ENCODE measurements at regions not wholly inside any gene's neighbourhood (a gene's known extent, or its start where the extent isn't known, plus 50 kb on each side); places are given as distances from the start of the nearest gene placed in this dataset.

- Histone ChIP-seq H3K9me3 (ENCODE audit: low read length) (no peaks in the 10 kb centered on the region), H3K36me3 (ENCODE audit: insufficient read depth, low read length) (no peaks in the 10 kb centered on the region), H3K4me3 (ENCODE audit: low read length) (no peak overlapping the region), H3K4me2 (ENCODE audit: low read length) (no peak overlapping the region), H3K27me3 (ENCODE audit: insufficient read depth, low read depth, low read length) (no peaks in the 10 kb centered on the region), H3K9me2 (ENCODE audit: insufficient read depth, low read length) (no peaks in the 10 kb centered on the region), H2AFZ (ENCODE audit: low read depth, low read length) (no peak overlapping the region), H3K79me2 (replicated peaks; ENCODE audit: insufficient read depth, low read length) (no peaks in the 10 kb centered on the region), H4K20me1 (ENCODE audit: insufficient read depth) (no peaks in the 10 kb centered on the region), H3K9ac (ENCODE audit: low read length) (no peak overlapping the region), H3F3A (ENCODE audit: insufficient read depth, low read length, poor library complexity, severe bottlenecking) (no peaks in the 10 kb centered on the region), H3K27ac (ENCODE audit: low read length) (no peak overlapping the region)
- TF ChIP-seq SMC3 (conservative IDR thresholded peaks at IDR 0.05; ENCODE audit: poor library complexity): no peak
- TF ChIP-seq EZH2 (IDR thresholded peaks at IDR 0.05; ENCODE audit: borderline replicate concordance, insufficient read depth, low read length, poor library complexity, severe bottlenecking): no peak
- no peak for TF ChIP-seq CTCF (IDR thresholded peaks at IDR 0.05; ENCODE audit: poor library complexity, severe bottlenecking)
- TF ChIP-seq REST (IDR thresholded peaks at IDR 0.05; ENCODE audit: borderline replicate concordance): no peak
- no peak for TF ChIP-seq TAF1 (IDR thresholded peaks at IDR 0.05; ENCODE audit: low read depth)
- no peak for TF ChIP-seq RAD21 (conservative IDR thresholded peaks at IDR 0.05)
- TF ChIP-seq MXI1 (conservative IDR thresholded peaks at IDR 0.05; ENCODE audit: poor library complexity, severe bottlenecking): no peak
- TF ChIP-seq EP300 (conservative IDR thresholded peaks at IDR 0.05; ENCODE audit: poor library complexity, severe bottlenecking): no peak
- TF ChIP-seq POLR2AphosphoS5 (IDR thresholded peaks at IDR 0.05): no peak
Measured at GRCh38 chr1:199287647-199288046, 648.8 kb downstream of the PTPRC start.

- no peaks in the 10 kb centered on the region for H3K9me3 ChIP-seq (ENCODE audit: low read length)
- no peak overlapping the region for H3K9ac ChIP-seq (ENCODE audit: low read length)
- H3K4me3 ChIP-seq (ENCODE audit: low read length): no peak overlapping the region
- no peak for TF ChIP-seq MXI1 (conservative IDR thresholded peaks at IDR 0.05; ENCODE audit: poor library complexity, severe bottlenecking)
- no peak for TF ChIP-seq CTCF (IDR thresholded peaks at IDR 0.05; ENCODE audit: poor library complexity, severe bottlenecking)
- TF ChIP-seq EP300 (conservative IDR thresholded peaks at IDR 0.05; ENCODE audit: poor library complexity, severe bottlenecking): no peak
- no peak for TF ChIP-seq POLR2AphosphoS5 (IDR thresholded peaks at IDR 0.05)
- no peak for TF ChIP-seq SMC3 (conservative IDR thresholded peaks at IDR 0.05; ENCODE audit: poor library complexity)
- no peak for TF ChIP-seq RAD21 (conservative IDR thresholded peaks at IDR 0.05)
- no peak for TF ChIP-seq TAF1 (IDR thresholded peaks at IDR 0.05; ENCODE audit: low read depth)
- TF ChIP-seq EZH2 (IDR thresholded peaks at IDR 0.05; ENCODE audit: borderline replicate concordance, insufficient read depth, low read length, poor library complexity, severe bottlenecking): no peak
- H3K27me3 ChIP-seq (ENCODE audit: insufficient read depth, low read depth, low read length): no peaks in the 10 kb centered on the region
- H2AFZ ChIP-seq (ENCODE audit: low read depth, low read length): no peak overlapping the region
- H3K9me2 ChIP-seq (ENCODE audit: insufficient read depth, low read length): no peaks in the 10 kb centered on the region
- no peaks in the 10 kb centered on the region for H3F3A ChIP-seq (ENCODE audit: insufficient read depth, low read length, poor library complexity, severe bottlenecking)
- H3K4me2 ChIP-seq (ENCODE audit: low read length): no peak overlapping the region
- H3K79me2 ChIP-seq (replicated peaks; ENCODE audit: insufficient read depth, low read length): no peaks in the 10 kb centered on the region
- H4K20me1 ChIP-seq (ENCODE audit: insufficient read depth): no peaks in the 10 kb centered on the region
- no peaks in the 10 kb centered on the region for H3K36me3 ChIP-seq (ENCODE audit: insufficient read depth, low read length)
- no peak overlapping the region for H3K27ac ChIP-seq (ENCODE audit: low read length)
Measured at GRCh38 chr1:199290186-199290585, 651.3 kb downstream of the PTPRC start.

All from neural cell (in vitro differentiated cells).